ENCODE measurements at regions not wholly inside any gene's neighbourhood (a gene's known extent, or its start where the extent isn't known, plus 50 kb on each side); places are given as distances from the start of the nearest gene placed in this dataset.
A peak's percentile ranks its signal among the peaks of the same experiment; 100 is the strongest.

GRCh38 chr5:5592541-5592940 is 170.1 kb downstream of the ICE1 start:
- H3K9me3 ChIP-seq (ENCODE audit: control insufficient read depth, insufficient read depth, low read depth, low read length), result no peaks in the 10 kb centered on the region
- H3K4me2 ChIP-seq (ENCODE audit: extremely low read depth, insufficient read depth, low read length), result no peak overlapping the region
- no peaks in the 10 kb centered on the region for H3K27me3 ChIP-seq (ENCODE audit: control insufficient read depth, insufficient read depth, low read length)
- H3K36me3 ChIP-seq (ENCODE audit: control insufficient read depth, insufficient read depth, low read length), result no peaks in the 10 kb centered on the region
- H3K9ac ChIP-seq (ENCODE audit: insufficient read depth, low read length), result no peak overlapping the region
- H3K4me1 ChIP-seq (ENCODE audit: control insufficient read depth, extremely low read depth, insufficient read depth, low read length), result no peaks in the 10 kb centered on the region
- H2AFZ ChIP-seq (ENCODE audit: low read length), result no peak overlapping the region
- DNase-seq (ENCODE audit: low read depth in 2 of 2), result peak in 1 of 2 donors; percentile 2
- H4K20me1 ChIP-seq (ENCODE audit: control insufficient read depth, extremely low read depth, insufficient read depth, low read length), result no peaks in the 10 kb centered on the region
- TF ChIP-seq, protein P1, sequence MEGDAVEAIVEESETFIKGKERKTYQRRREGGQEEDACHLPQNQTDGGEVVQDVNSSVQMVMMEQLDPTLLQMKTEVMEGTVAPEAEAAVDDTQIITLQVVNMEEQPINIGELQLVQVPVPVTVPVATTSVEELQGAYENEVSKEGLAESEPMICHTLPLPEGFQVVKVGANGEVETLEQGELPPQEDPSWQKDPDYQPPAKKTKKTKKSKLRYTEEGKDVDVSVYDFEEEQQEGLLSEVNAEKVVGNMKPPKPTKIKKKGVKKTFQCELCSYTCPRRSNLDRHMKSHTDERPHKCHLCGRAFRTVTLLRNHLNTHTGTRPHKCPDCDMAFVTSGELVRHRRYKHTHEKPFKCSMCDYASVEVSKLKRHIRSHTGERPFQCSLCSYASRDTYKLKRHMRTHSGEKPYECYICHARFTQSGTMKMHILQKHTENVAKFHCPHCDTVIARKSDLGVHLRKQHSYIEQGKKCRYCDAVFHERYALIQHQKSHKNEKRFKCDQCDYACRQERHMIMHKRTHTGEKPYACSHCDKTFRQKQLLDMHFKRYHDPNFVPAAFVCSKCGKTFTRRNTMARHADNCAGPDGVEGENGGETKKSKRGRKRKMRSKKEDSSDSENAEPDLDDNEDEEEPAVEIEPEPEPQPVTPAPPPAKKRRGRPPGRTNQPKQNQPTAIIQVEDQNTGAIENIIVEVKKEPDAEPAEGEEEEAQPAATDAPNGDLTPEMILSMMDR (conservative IDR thresholded peaks at IDR 0.05 in 1 of 2, IDR thresholded peaks at IDR 0.05 in 1 of 2; ENCODE audit: low read depth in 1 of 2, low read length in 2 of 2), result no peak
- no peak for TF ChIP-seq EZH2 (IDR thresholded peaks at IDR 0.05; ENCODE audit: low read length, missing control alignments)
- H3K27ac ChIP-seq (ENCODE audit: insufficient read depth, low read length), result no peak overlapping the region
- H3K79me2 ChIP-seq (ENCODE audit: control insufficient read depth, insufficient read depth, low read length), result no peaks in the 10 kb centered on the region
- no peak overlapping the region for H3K4me3 ChIP-seq (replicated peaks in 1 of 4; ENCODE audit: control extremely low read depth in 1 of 4, insufficient read depth in 1 of 4, low read depth in 3 of 4, low read length in 4 of 4)

- no peak overlapping the region for H3K4me3 ChIP-seq (replicated peaks in 1 of 4; ENCODE audit: control extremely low read depth in 1 of 4, insufficient read depth in 1 of 4, low read depth in 3 of 4, low read length in 4 of 4)
- H2AFZ ChIP-seq (ENCODE audit: low read length), result no peak overlapping the region
- H3K36me3 ChIP-seq (ENCODE audit: control insufficient read depth, insufficient read depth, low read length), result no peaks in the 10 kb centered on the region
- no peak overlapping the region for H3K9ac ChIP-seq (ENCODE audit: insufficient read depth, low read length)
- H4K20me1 ChIP-seq (ENCODE audit: control insufficient read depth, extremely low read depth, insufficient read depth, low read length), result no peaks in the 10 kb centered on the region
- H3K4me2 ChIP-seq (ENCODE audit: extremely low read depth, insufficient read depth, low read length), result no peak overlapping the region
- no peaks in the 10 kb centered on the region for H3K79me2 ChIP-seq (ENCODE audit: control insufficient read depth, insufficient read depth, low read length)
- no peaks in the 10 kb centered on the region for H3K4me1 ChIP-seq (ENCODE audit: control insufficient read depth, extremely low read depth, insufficient read depth, low read length)
- H3K27ac ChIP-seq (ENCODE audit: insufficient read depth, low read length), result no peak overlapping the region
- H3K9me3 ChIP-seq (ENCODE audit: control insufficient read depth, insufficient read depth, low read depth, low read length), result no peaks in the 10 kb centered on the region
- TF ChIP-seq, protein P1 (conservative IDR thresholded peaks at IDR 0.05 in 1 of 2, IDR thresholded peaks at IDR 0.05 in 1 of 2; ENCODE audit: low read depth in 1 of 2, low read length in 2 of 2), result no peak
- no peak for TF ChIP-seq EZH2 (IDR thresholded peaks at IDR 0.05; ENCODE audit: low read length, missing control alignments)
- no peaks in the 10 kb centered on the region for H3K27me3 ChIP-seq (ENCODE audit: control insufficient read depth, insufficient read depth, low read length)
- DNase-seq (ENCODE audit: low read depth in 2 of 2), result no peak
These were observed 169.1 kb downstream of the ICE1 start for GRCh38 chr5:5591567-5591966.

- no peak overlapping the region for H2AFZ ChIP-seq (ENCODE audit: low read length)
- no peak for DNase-seq (ENCODE audit: low read depth in 2 of 2)
- H3K27me3 ChIP-seq (ENCODE audit: control insufficient read depth, insufficient read depth, low read length), result no peaks in the 10 kb centered on the region
- no peak overlapping the region for H3K27ac ChIP-seq (ENCODE audit: insufficient read depth, low read length)
- no peaks in the 10 kb centered on the region for H3K9me3 ChIP-seq (ENCODE audit: control insufficient read depth, insufficient read depth, low read depth, low read length)
- no peak overlapping the region for H3K4me3 ChIP-seq (replicated peaks in 1 of 4; ENCODE audit: control extremely low read depth in 1 of 4, insufficient read depth in 1 of 4, low read depth in 3 of 4, low read length in 4 of 4)
- no peak for TF ChIP-seq EZH2 (IDR thresholded peaks at IDR 0.05; ENCODE audit: low read length, missing control alignments)
- TF ChIP-seq, protein P1 (conservative IDR thresholded peaks at IDR 0.05 in 1 of 2, IDR thresholded peaks at IDR 0.05 in 1 of 2; ENCODE audit: low read depth in 1 of 2, low read length in 2 of 2), result no peak
- H3K4me2 ChIP-seq (ENCODE audit: extremely low read depth, insufficient read depth, low read length), result no peak overlapping the region
- H3K4me1 ChIP-seq (ENCODE audit: control insufficient read depth, extremely low read depth, insufficient read depth, low read length), result no peaks in the 10 kb centered on the region
- H3K9ac ChIP-seq (ENCODE audit: insufficient read depth, low read length), result no peak overlapping the region
- H3K36me3 ChIP-seq (ENCODE audit: control insufficient read depth, insufficient read depth, low read length), result no peaks in the 10 kb centered on the region
- no peaks in the 10 kb centered on the region for H4K20me1 ChIP-seq (ENCODE audit: control insufficient read depth, extremely low read depth, insufficient read depth, low read length)
- no peaks in the 10 kb centered on the region for H3K79me2 ChIP-seq (ENCODE audit: control insufficient read depth, insufficient read depth, low read length)
These were observed 167.4 kb downstream of the ICE1 start for GRCh38 chr5:5589857-5590256.

Data from fibroblast of lung (primary cell).